ENCODE measurements at regions not wholly inside any gene's neighbourhood (a gene's known extent, or its start where the extent isn't known, plus 50 kb on each side); places are given as distances from the start of the nearest gene placed in this dataset.

DNA sequence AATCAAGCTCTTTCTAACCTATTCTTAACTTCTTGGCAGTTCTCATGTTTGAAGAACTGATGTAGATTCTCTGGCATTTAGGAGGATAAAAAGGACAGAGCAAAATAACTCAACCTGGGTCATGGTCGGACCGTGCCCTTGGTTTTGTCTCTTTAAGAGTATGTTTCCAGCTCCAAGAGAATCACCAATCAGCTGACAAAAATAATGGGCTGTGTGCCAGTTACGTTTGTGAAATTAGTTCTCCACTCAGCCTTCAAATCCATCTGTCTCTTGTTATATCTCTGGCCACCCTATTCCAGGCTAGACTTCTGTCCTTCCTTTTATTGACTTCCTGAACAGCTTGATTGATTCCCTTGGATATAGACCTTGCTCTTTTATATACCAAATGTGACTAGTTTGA lies 225.7 kb downstream of the EPHA4 start:
- TF ChIP-seq, protein P1, sequence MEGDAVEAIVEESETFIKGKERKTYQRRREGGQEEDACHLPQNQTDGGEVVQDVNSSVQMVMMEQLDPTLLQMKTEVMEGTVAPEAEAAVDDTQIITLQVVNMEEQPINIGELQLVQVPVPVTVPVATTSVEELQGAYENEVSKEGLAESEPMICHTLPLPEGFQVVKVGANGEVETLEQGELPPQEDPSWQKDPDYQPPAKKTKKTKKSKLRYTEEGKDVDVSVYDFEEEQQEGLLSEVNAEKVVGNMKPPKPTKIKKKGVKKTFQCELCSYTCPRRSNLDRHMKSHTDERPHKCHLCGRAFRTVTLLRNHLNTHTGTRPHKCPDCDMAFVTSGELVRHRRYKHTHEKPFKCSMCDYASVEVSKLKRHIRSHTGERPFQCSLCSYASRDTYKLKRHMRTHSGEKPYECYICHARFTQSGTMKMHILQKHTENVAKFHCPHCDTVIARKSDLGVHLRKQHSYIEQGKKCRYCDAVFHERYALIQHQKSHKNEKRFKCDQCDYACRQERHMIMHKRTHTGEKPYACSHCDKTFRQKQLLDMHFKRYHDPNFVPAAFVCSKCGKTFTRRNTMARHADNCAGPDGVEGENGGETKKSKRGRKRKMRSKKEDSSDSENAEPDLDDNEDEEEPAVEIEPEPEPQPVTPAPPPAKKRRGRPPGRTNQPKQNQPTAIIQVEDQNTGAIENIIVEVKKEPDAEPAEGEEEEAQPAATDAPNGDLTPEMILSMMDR (IDR thresholded peaks at IDR 0.05; ENCODE audit: low read depth, low read length, poor library complexity, severe bottlenecking): no peak
- no peak for TF ChIP-seq EZH2phosphoT487 (IDR thresholded peaks at IDR 0.05; ENCODE audit: borderline replicate concordance, low read length)
